GM23338 (cell line): ENCODE measurements at regions not wholly inside any gene's neighbourhood (a gene's known extent, or its start where the extent isn't known, plus 50 kb on each side); places are given as distances from the start of the nearest gene placed in this dataset.

ENCODE experiments used
- ATAC-seq: fragments of 200-7000 bp; cut with Tn5 transposase; 3 replicates; pipeline ENCODE4 v1.9.1; 2020
- DNase-seq: peaks from one replicate; pipeline ENCODE4 v3.0.0-alpha.2; 2015; ENCODE audit warnings: low spot score
- H2AFZ ChIP-seq: fragments of 200-600 bp; sonication (generic); 2 replicates; pipeline ENCODE4 v1.8.0; 2016; ENCODE audit warnings: antibody characterized with exemption, mild to moderate bottlenecking, moderate library complexity
- H3F3A ChIP-seq: fragments of 200-600 bp; sonication (generic); replicated peaks from 2 replicates; pipeline ENCODE4 v1.8.0; 2017; ENCODE audit warnings: antibody characterized with exemption, mixed run types, low read depth
- H3K27ac ChIP-seq: fragments of 200-600 bp; sonication (generic); 2 replicates; pipeline ENCODE4 v1.6.1; 2016; ENCODE audit warnings: low read depth
- H3K27me3 ChIP-seq: fragments of 200-600 bp; sonication (generic); 2 replicates; pipeline ENCODE4 v1.8.0; 2016; ENCODE audit warnings: mild to moderate bottlenecking, mixed run types, moderate library complexity; ENCODE audit not compliant: insufficient read depth
- H3K36me3 ChIP-seq: fragments of 200-600 bp; sonication (generic); 2 replicates; pipeline ENCODE4 v1.8.0; 2016; ENCODE audit warnings: mild to moderate bottlenecking; ENCODE audit not compliant: insufficient read depth
- H3K4me1 ChIP-seq: fragments of 200-600 bp; sonication (generic); 2 replicates; pipeline ENCODE4 v1.8.0; 2016; ENCODE audit warnings: mild to moderate bottlenecking, moderate library complexity; ENCODE audit not compliant: insufficient read depth
- H3K4me2 ChIP-seq: fragments of 200-600 bp; sonication (generic); 2 replicates; pipeline ENCODE4 v1.7.1; 2017; ENCODE audit warnings: mixed run types
- H3K4me3 ChIP-seq: fragments of 200-600 bp; sonication (generic); 2 replicates; pipeline ENCODE4 v1.6.1; 2016; ENCODE audit warnings: mixed run types
- H3K79me2 ChIP-seq: fragments of 200-600 bp; sonication (generic); replicated peaks from 2 replicates; pipeline ENCODE4 v1.8.0; 2017; ENCODE audit warnings: mild to moderate bottlenecking; ENCODE audit not compliant: insufficient read depth
- H3K9me2 ChIP-seq: fragments of 200-600 bp; sonication (generic); 2 replicates; pipeline ENCODE4 v1.8.0; 2017; ENCODE audit not compliant: insufficient read depth
- H4K20me1 ChIP-seq: fragments of 200-600 bp; sonication (generic); replicated peaks from 2 replicates; pipeline ENCODE4 v1.8.0; 2017; ENCODE audit warnings: mild to moderate bottlenecking; ENCODE audit not compliant: insufficient read depth
- H3K27ac Mint-ChIP-seq: 2 replicates; pipeline ENCODE4 v1.8.0; 2020; ENCODE audit warnings: inconsistent platforms, mild to moderate bottlenecking, moderate library complexity, mixed read lengths
- H3K27me3 Mint-ChIP-seq: 3 replicates; pipeline ENCODE4 v1.8.0; 2022; ENCODE audit warnings: low read depth, mild to moderate bottlenecking, moderate library complexity, mixed read lengths, inconsistent platforms; ENCODE audit not compliant: insufficient read depth, poor library complexity
- H3K36me3 Mint-ChIP-seq: 3 replicates; pipeline ENCODE4 v1.8.0; 2021; ENCODE audit warnings: low read depth, mild to moderate bottlenecking, inconsistent platforms, moderate library complexity, mixed read lengths
- H3K4me1 Mint-ChIP-seq: 3 replicates; pipeline ENCODE4 v1.8.0; 2020; ENCODE audit warnings: mild to moderate bottlenecking, inconsistent platforms, mixed read lengths
- H3K4me3 Mint-ChIP-seq: 3 replicates; pipeline ENCODE4 v1.8.0; 2021; ENCODE audit warnings: moderate library complexity, mild to moderate bottlenecking, inconsistent platforms, mixed read lengths
- H3K9me3 Mint-ChIP-seq: 3 replicates; pipeline ENCODE4 v1.8.0; 2020; ENCODE audit warnings: moderate library complexity, mild to moderate bottlenecking, inconsistent platforms, mixed read lengths
- CTCF ChIP-seq, 2 experiments: fragments of 200-600 bp in 1 of 2; sonication (generic) in 1 of 2; conservative IDR thresholded peaks; 2 replicates each; pipeline versions ENCODE4 v1.5.1 to v1.6.1; 2016 to 2017; ENCODE audit warnings: antibody characterized with exemption in 2 of 2, low read depth in 2 of 2, mild to moderate bottlenecking in 2 of 2, moderate library complexity in 1 of 2
- EZH2 ChIP-seq: fragments of 200-600 bp; sonication (generic); IDR thresholded peaks from one replicate; pipeline ENCODE4 v1.8.0; 2017; ENCODE audit warnings: antibody characterized with exemption, mild to moderate bottlenecking, low read depth; ENCODE audit not compliant: unreplicated experiment
- JUNB ChIP-seq: IDR thresholded peaks from one replicate; pipeline ENCODE4 v1.6.1; 2016; ENCODE audit warnings: antibody characterized with exemption; ENCODE audit not compliant: unreplicated experiment
- NANOG ChIP-seq: IDR thresholded peaks from 2 replicates; pipeline ENCODE4 v1.6.1; 2016; ENCODE audit warnings: antibody characterized with exemption, borderline replicate concordance
- STAT1 ChIP-seq: IDR thresholded peaks from one replicate; pipeline ENCODE4 v1.6.1; 2016; ENCODE audit warnings: antibody characterized with exemption; ENCODE audit not compliant: unreplicated experiment
- ZNF114 ChIP-seq: fragments of 250-450 bp; sonication (Bioruptor Pico); IDR thresholded peaks from 2 replicates; pipeline ENCODE4 v1.5.0; 2020; ENCODE audit warnings: mild to moderate bottlenecking, moderate library complexity
- ZNF331 ChIP-seq: fragments of 250-450 bp; sonication (Bioruptor Pico); IDR thresholded peaks from 2 replicates; pipeline ENCODE4 v1.5.0; 2020; ENCODE audit warnings: low read depth, mild to moderate bottlenecking, moderate library complexity
- ZNF462 ChIP-seq: fragments of 250-450 bp; sonication (Bioruptor Pico); IDR thresholded peaks from 2 replicates; pipeline ENCODE4 v1.5.0; 2020; ENCODE audit warnings: mild to moderate bottlenecking, moderate library complexity

GRCh38 chr12:19997656-19998400 is 370.5 kb upstream of the PDE3A start:
- no peaks in the 10 kb centered on the region for H3K9me3 Mint-ChIP-seq
- H3K27ac Mint-ChIP-seq: no peak overlapping the region
- H2AFZ ChIP-seq: no peak overlapping the region
- no peaks in the 10 kb centered on the region for H3K9me2 ChIP-seq
- DNase-seq: no peak
- H3K36me3 Mint-ChIP-seq: no peaks in the 10 kb centered on the region
- peaks cover 5% of the 10 kb centered on the region; the same call in 2 of the 3 replicates for H3K4me1 Mint-ChIP-seq
- no peak overlapping the region for H3K4me3 Mint-ChIP-seq
- H3K4me1 ChIP-seq: peaks cover 4% of the 10 kb centered on the region; the same call in 1 of the 2 replicates
- H3K27ac ChIP-seq: no peak overlapping the region
- H3F3A ChIP-seq: no peaks in the 10 kb centered on the region
- TF ChIP-seq STAT1: no peak
- TF ChIP-seq JUNB: no peak
- no peak for TF ChIP-seq CTCF (conservative IDR thresholded peaks at IDR 0.05; ENCODE audit: low read depth in 2 of 2)
- no peak for TF ChIP-seq NANOG
- no peak for TF ChIP-seq EZH2
- TF ChIP-seq ZNF462 (CRISPR knock-in tag): no peak
- no peak for TF ChIP-seq ZNF114 (CRISPR knock-in tag)
- TF ChIP-seq ZNF331: no peak
- H3K27me3 ChIP-seq: no peaks in the 10 kb centered on the region
- no peaks in the 10 kb centered on the region for H4K20me1 ChIP-seq
- H3K4me3 ChIP-seq: no peak overlapping the region
- H3K4me2 ChIP-seq: no peak overlapping the region
- ATAC-seq: no peak
- H3K79me2 ChIP-seq: no peaks in the 10 kb centered on the region
- H3K27me3 Mint-ChIP-seq: no peaks in the 10 kb centered on the region
- no peaks in the 10 kb centered on the region for H3K36me3 ChIP-seq
